ENCODE measurements at regions not wholly inside any gene's neighbourhood (a gene's known extent, or its start where the extent isn't known, plus 50 kb on each side); places are given as distances from the start of the nearest gene placed in this dataset.

GRCh38 chr1:11377954-11378353 lies 101.0 kb upstream of the DISP3 start:
- no peaks in the 10 kb centered on the region for H3K4me1 ChIP-seq
- no peak overlapping the region for H3K27ac ChIP-seq
- TF ChIP-seq CTCF (IDR thresholded peaks at IDR 0.05) = no peak
- DNase-seq (no peak), ATAC-seq (no peak)
- H3K27me3 ChIP-seq (ENCODE audit: insufficient read depth in 3 of 3, low read length in 2 of 3) = peaks cover 0 to 22% (median 0%) of the 10 kb centered on the region in 3 donors
- H3K9me3 ChIP-seq = no peaks in the 10 kb centered on the region
- H3K4me3 ChIP-seq = no peak overlapping the region
- intact Hi-C loops (cut with DNase I) = no loop called here
- WGBS, 3 donors = 81 to 87% (median 86%) methylated on average over 4 of the region's 4 CpGs
- H3K36me3 ChIP-seq (ENCODE audit: insufficient read depth in 1 of 2, low read depth in 1 of 2) = no peaks in the 10 kb centered on the region

- ATAC-seq = no peak
- no peak overlapping the region for H3K4me3 ChIP-seq
- H3K27ac ChIP-seq = no peak overlapping the region
- peaks cover 0 to 34% (median 2%) of the 10 kb centered on the region in 3 donors for H3K27me3 ChIP-seq (ENCODE audit: insufficient read depth in 3 of 3, low read length in 2 of 3)
- intact Hi-C loops (cut with DNase I) = no loop called here
- TF ChIP-seq CTCF (IDR thresholded peaks at IDR 0.05) = no peak
- no peaks in the 10 kb centered on the region for H3K9me3 ChIP-seq
- 38 to 44% (median 38%) methylated on average over 8 of the region's 8 CpGs for WGBS, 3 donors
- DNase-seq = no peak
- no peaks in the 10 kb centered on the region for H3K4me1 ChIP-seq
- H3K36me3 ChIP-seq (ENCODE audit: insufficient read depth in 1 of 2, low read depth in 1 of 2) = no peaks in the 10 kb centered on the region
Observed at GRCh38 chr1:11379851-11380250, 99.1 kb upstream of the DISP3 start.

- TF ChIP-seq CTCF (IDR thresholded peaks at IDR 0.05) = no peak
- 59 to 68% (median 60%) methylated on average over 5 of the region's 5 CpGs for WGBS, 3 donors
- Histone ChIP-seq H3K4me3 (no peak overlapping the region), H3K27ac (no peak overlapping the region), H3K36me3 (ENCODE audit: insufficient read depth in 1 of 2, low read depth in 1 of 2) (no peaks in the 10 kb centered on the region), H3K9me3 (no peaks in the 10 kb centered on the region), H3K27me3 (ENCODE audit: insufficient read depth in 3 of 3, low read length in 2 of 3) (peaks cover 0 to 41% (median 5%) of the 10 kb centered on the region in 3 donors), H3K4me1 (no peaks in the 10 kb centered on the region)
- ATAC-seq = no peak
- intact Hi-C loops (cut with DNase I) = no loop called here
- DNase-seq = no peak
Observed at GRCh38 chr1:11380500-11380899, 98.5 kb upstream of the DISP3 start.

- Histone ChIP-seq H3K9me3 (no peaks in the 10 kb centered on the region), H3K4me1 (no peaks in the 10 kb centered on the region), H3K27me3 (ENCODE audit: insufficient read depth in 3 of 3, low read length in 2 of 3) (peaks cover 0 to 68% (median 10%) of the 10 kb centered on the region in 3 donors), H3K4me3 (no peak overlapping the region), H3K27ac (no peak overlapping the region), H3K36me3 (ENCODE audit: insufficient read depth in 1 of 2, low read depth in 1 of 2) (no peaks in the 10 kb centered on the region)
- 57 to 66% (median 58%) methylated on average over 10 of the region's 10 CpGs for WGBS, 3 donors
- TF ChIP-seq CTCF (IDR thresholded peaks at IDR 0.05) = no peak
- ATAC-seq (no peak), DNase-seq (no peak)
- intact Hi-C loops (cut with DNase I) = no loop called here
Observed at GRCh38 chr1:11383553-11384169, 95.3 kb upstream of the DISP3 start.

GRCh38 chr1:11384170-11384554 lies 94.8 kb upstream of the DISP3 start:
- no peak overlapping the region for H3K27ac ChIP-seq
- no peaks in the 10 kb centered on the region for H3K4me1 ChIP-seq
- no peak for ATAC-seq
- no peak for DNase-seq
- 39 to 52% (median 42%) methylated on average over 6 of the region's 6 CpGs for WGBS, 3 donors
- no peak for TF ChIP-seq CTCF (IDR thresholded peaks at IDR 0.05)
- intact Hi-C loops (cut with DNase I) = no loop called here
- H3K4me3 ChIP-seq = no peak overlapping the region
- H3K36me3 ChIP-seq (ENCODE audit: insufficient read depth in 1 of 2, low read depth in 1 of 2) = no peaks in the 10 kb centered on the region
- H3K9me3 ChIP-seq = no peaks in the 10 kb centered on the region
- H3K27me3 ChIP-seq (ENCODE audit: insufficient read depth in 3 of 3, low read length in 2 of 3) = peaks cover 0 to 73% (median 10%) of the 10 kb centered on the region in 3 donors

Data from psoas muscle (tissue), 7 donors.